ENCODE measurements at regions not wholly inside any gene's neighbourhood (a gene's known extent, or its start where the extent isn't known, plus 50 kb on each side); places are given as distances from the start of the nearest gene placed in this dataset.

DNA sequence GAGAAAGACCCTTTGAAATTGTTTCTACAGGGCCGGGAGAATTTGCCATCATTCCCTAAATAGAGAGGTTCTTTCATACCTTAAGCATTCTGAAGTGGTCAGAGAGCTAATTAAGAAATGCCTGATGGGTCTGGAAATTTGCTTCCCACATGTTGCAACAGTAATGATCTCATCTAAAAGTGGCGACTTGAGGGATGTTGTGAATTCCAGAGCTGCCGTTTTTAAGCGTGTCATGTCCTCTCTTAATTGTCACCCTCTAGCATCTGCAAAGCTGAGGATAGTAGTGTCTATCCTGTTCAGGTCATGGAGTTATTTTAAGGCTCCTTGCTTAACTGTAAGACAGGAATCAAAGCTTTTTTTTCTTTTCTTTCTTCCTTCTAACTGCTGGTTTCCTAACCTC is 60.4 kb downstream of the FOS start:
- H3K4me2 ChIP-seq (ENCODE audit: insufficient read depth, low read length), result no peak overlapping the region

GRCh38 chr14:75340921-75341320 is 62.3 kb downstream of the FOS start:
- H3K9me3 ChIP-seq (ENCODE audit: low read depth, low read length), result no peaks in the 10 kb centered on the region
- no peak overlapping the region for H2AFZ ChIP-seq (ENCODE audit: low read length)
- no peaks in the 10 kb centered on the region for H3K79me2 ChIP-seq (ENCODE audit: insufficient read depth, low read length)
- no peaks in the 10 kb centered on the region for H3K36me3 ChIP-seq (ENCODE audit: insufficient read depth, low read length)
- peaks cover 8% of the 10 kb centered on the region for H3K27me3 ChIP-seq (ENCODE audit: insufficient read depth, low read length)
- H3K4me1 ChIP-seq (ENCODE audit: insufficient read depth, low read length), result peaks cover 13% of the 10 kb centered on the region
- H3K4me2 ChIP-seq (ENCODE audit: insufficient read depth, low read length), result no peak overlapping the region
- H3K27ac ChIP-seq (ENCODE audit: low read depth, low read length), result no peak overlapping the region
- no peak for DNase-seq (ENCODE audit: insufficient read length, low spot score, missing footprints)
- no peak for TF ChIP-seq CTCF (IDR thresholded peaks at IDR 0.05; ENCODE audit: extremely low read depth, low read depth, low read length)
- H3K4me3 ChIP-seq (ENCODE audit: insufficient read depth, low read length), result no peak overlapping the region
- H4K20me1 ChIP-seq (ENCODE audit: insufficient read depth, low read length), result no peaks in the 10 kb centered on the region

More for the DNA sequence above, 60.4 kb downstream of the FOS start:
- Histone ChIP-seq H3K27me3 (ENCODE audit: insufficient read depth, low read length) (peaks cover 8% of the 10 kb centered on the region), H3K4me3 (ENCODE audit: insufficient read depth, low read length) (no peak overlapping the region), H3K9me3 (ENCODE audit: low read depth, low read length) (no peaks in the 10 kb centered on the region), H3K36me3 (ENCODE audit: insufficient read depth, low read length) (no peaks in the 10 kb centered on the region), H3K79me2 (ENCODE audit: insufficient read depth, low read length) (no peaks in the 10 kb centered on the region), H4K20me1 (ENCODE audit: insufficient read depth, low read length) (no peaks in the 10 kb centered on the region), H2AFZ (ENCODE audit: low read length) (no peak overlapping the region), H3K27ac (ENCODE audit: low read depth, low read length) (no peak overlapping the region), H3K4me1 (ENCODE audit: insufficient read depth, low read length) (peaks cover 9% of the 10 kb centered on the region)
- DNase-seq (ENCODE audit: insufficient read length, low spot score, missing footprints), result no peak
- TF ChIP-seq CTCF (IDR thresholded peaks at IDR 0.05; ENCODE audit: extremely low read depth, low read depth, low read length), result no peak

GRCh38 chr14:75341620-75342019 is 63.0 kb downstream of the FOS start:
- no peak overlapping the region for H3K27ac ChIP-seq (ENCODE audit: low read depth, low read length)
- H4K20me1 ChIP-seq (ENCODE audit: insufficient read depth, low read length), result no peaks in the 10 kb centered on the region
- TF ChIP-seq CTCF (IDR thresholded peaks at IDR 0.05; ENCODE audit: extremely low read depth, low read depth, low read length), result no peak
- H3K27me3 ChIP-seq (ENCODE audit: insufficient read depth, low read length), result peaks cover 8% of the 10 kb centered on the region
- DNase-seq (ENCODE audit: insufficient read length, low spot score, missing footprints), result no peak
- H2AFZ ChIP-seq (ENCODE audit: low read length), result no peak overlapping the region
- no peaks in the 10 kb centered on the region for H3K9me3 ChIP-seq (ENCODE audit: low read depth, low read length)
- peaks cover 13% of the 10 kb centered on the region for H3K4me1 ChIP-seq (ENCODE audit: insufficient read depth, low read length)
- H3K79me2 ChIP-seq (ENCODE audit: insufficient read depth, low read length), result no peaks in the 10 kb centered on the region
- no peak overlapping the region for H3K4me2 ChIP-seq (ENCODE audit: insufficient read depth, low read length)
- no peaks in the 10 kb centered on the region for H3K36me3 ChIP-seq (ENCODE audit: insufficient read depth, low read length)
- no peak overlapping the region for H3K4me3 ChIP-seq (ENCODE audit: insufficient read depth, low read length)

DNA sequence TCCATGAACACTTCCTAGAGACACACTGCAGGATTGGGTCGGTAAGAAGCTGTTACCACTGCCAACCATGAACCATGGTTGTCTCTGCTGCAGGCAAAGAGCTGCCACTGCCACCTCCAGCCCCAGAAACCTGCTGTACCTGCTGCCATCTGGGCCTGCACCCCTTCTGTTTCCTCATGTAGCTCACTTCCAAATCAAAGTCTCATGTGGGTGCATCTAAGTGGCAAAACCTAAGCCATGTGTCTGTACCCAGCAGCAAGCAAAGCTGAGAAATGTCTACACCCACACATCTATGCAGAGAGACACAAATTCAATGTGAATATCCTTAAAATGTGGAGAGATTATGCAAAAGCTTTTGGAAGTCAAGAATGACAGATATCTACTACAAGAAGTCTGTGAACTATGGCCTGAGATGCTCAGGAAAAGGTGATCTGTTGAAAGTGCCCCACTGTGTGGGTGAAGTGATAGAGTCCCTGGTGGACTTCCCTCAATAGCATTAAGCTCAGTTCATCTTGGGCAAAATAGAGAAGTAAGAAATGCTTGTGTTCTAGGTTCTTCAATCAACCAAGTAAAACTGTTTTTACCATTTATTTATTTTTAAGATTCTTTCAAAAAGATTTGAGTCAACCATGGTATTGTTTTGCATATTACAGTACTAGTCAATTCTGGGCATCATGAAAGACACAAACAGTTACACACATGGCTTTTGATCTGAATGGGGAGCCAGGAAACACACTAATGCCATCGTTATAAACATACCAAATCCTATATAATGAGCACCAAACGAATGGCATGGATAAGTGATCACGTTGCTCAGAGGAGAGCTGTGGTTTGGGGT is 64.4 kb downstream of the FOS start:
- Histone ChIP-seq H3K4me1 (ENCODE audit: insufficient read depth, low read length) (peaks cover 13% of the 10 kb centered on the region), H3K36me3 (ENCODE audit: insufficient read depth, low read length) (no peaks in the 10 kb centered on the region), H3K4me3 (ENCODE audit: insufficient read depth, low read length) (no peak overlapping the region), H3K27ac (ENCODE audit: low read depth, low read length) (no peak overlapping the region), H3K27me3 (ENCODE audit: insufficient read depth, low read length) (peaks cover 8% of the 10 kb centered on the region), H3K9me3 (ENCODE audit: low read depth, low read length) (no peaks in the 10 kb centered on the region), H3K4me2 (ENCODE audit: insufficient read depth, low read length) (no peak overlapping the region), H4K20me1 (ENCODE audit: insufficient read depth, low read length) (no peaks in the 10 kb centered on the region), H3K79me2 (ENCODE audit: insufficient read depth, low read length) (no peaks in the 10 kb centered on the region), H2AFZ (ENCODE audit: low read length) (no peak overlapping the region)
- DNase-seq (ENCODE audit: insufficient read length, low spot score, missing footprints), result no peak
- no peak for TF ChIP-seq CTCF (IDR thresholded peaks at IDR 0.05; ENCODE audit: extremely low read depth, low read depth, low read length)
